ENCODE measurements at regions not wholly inside any gene's neighbourhood (a gene's known extent, or its start where the extent isn't known, plus 50 kb on each side); places are given as distances from the start of the nearest gene placed in this dataset.

DNA sequence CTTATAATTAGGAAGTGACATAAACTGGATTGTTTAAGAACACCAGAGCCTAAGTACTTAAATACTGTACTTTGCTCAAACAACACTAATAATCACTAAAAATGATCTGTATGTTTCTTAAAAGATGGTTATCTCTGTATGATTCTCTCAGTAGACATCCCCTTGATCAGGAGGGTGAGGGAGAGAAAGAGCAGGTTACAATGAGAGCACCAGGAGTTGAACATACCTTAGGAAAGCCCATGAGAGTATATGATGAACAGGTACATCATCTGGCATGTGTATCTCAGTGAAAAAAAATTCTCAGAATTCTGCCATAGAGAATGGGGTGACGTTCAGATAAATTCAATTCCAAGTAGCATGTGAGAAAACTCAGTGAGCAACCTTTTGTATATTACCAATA lies 59.9 kb upstream of the IL2 start:
- no peak overlapping the region for H3K9ac ChIP-seq (ENCODE audit: low read length)
- no peak overlapping the region for H3K27ac ChIP-seq (ENCODE audit: low read depth, low read length)
- ChIA-PET CTCF (no interaction called here), RAD21 (ENCODE audit: low non-redundant PET in 1 of 2, low total read pairs in 2 of 2, uncharacterized antibody in 2 of 2, unreplicated experiment in 2 of 2) (no interaction called here), POLR2A (no interaction called here)
- H3K36me3 ChIP-seq (ENCODE audit: control insufficient read depth in 1 of 2, insufficient read depth in 2 of 2, low read length in 2 of 2): no peaks in the 10 kb centered on the region
- no peak overlapping the region for H3K4me3 ChIP-seq (replicated peaks in 1 of 2; ENCODE audit: low read depth in 1 of 2, low read length in 2 of 2)
- no peaks in the 10 kb centered on the region for H3K9me3 ChIP-seq (ENCODE audit: control insufficient read depth in 1 of 2, insufficient read depth in 1 of 2, low read depth in 1 of 2, low read length in 2 of 2)
- no peaks in the 10 kb centered on the region for H3K27me3 ChIP-seq (ENCODE audit: insufficient read depth, low read length)
- intact Hi-C loops (cut with micrococcal nuclease): no loop called here
- TF ChIP-seq YY1 (IDR thresholded peaks at IDR 0.05; ENCODE audit: extremely low read depth, insufficient replicate concordance, low read depth, low read length): no peak
- no peak for TF ChIP-seq POLR2AphosphoS5 (IDR thresholded peaks at IDR 0.05; ENCODE audit: low read depth, low read length)
- TF ChIP-seq POLR2A (IDR thresholded peaks at IDR 0.05; ENCODE audit: borderline replicate concordance, extremely low read depth, insufficient read depth, insufficient read length): no peak
- no peak for TF ChIP-seq ELF1 (IDR thresholded peaks at IDR 0.05; ENCODE audit: borderline replicate concordance, low read depth)
- no peak for TF ChIP-seq EZH2phosphoT487 (IDR thresholded peaks at IDR 0.05; ENCODE audit: borderline replicate concordance)
- no peaks in the 10 kb centered on the region for H3K4me1 ChIP-seq (ENCODE audit: control insufficient read depth in 1 of 2, insufficient read depth in 2 of 2, low read length in 2 of 2)
- no peak for DNase-seq (ENCODE audit: low read depth, low spot score)
- H4K20me1 ChIP-seq (ENCODE audit: insufficient read depth): no peaks in the 10 kb centered on the region
- H2AFZ ChIP-seq (ENCODE audit: low read depth, low read length, poor library complexity, severe bottlenecking): no peak overlapping the region
- no peaks in the 10 kb centered on the region for H3K79me2 ChIP-seq (ENCODE audit: insufficient read depth, low read length)
- ATAC-seq: no peak
- H3K4me2 ChIP-seq (ENCODE audit: low read length): no peak overlapping the region
- BruUV-seq (replicated peaks): no TSS peak
- no peaks in the 10 kb centered on the region for H3K9me2 ChIP-seq (ENCODE audit: insufficient read depth)

DNA sequence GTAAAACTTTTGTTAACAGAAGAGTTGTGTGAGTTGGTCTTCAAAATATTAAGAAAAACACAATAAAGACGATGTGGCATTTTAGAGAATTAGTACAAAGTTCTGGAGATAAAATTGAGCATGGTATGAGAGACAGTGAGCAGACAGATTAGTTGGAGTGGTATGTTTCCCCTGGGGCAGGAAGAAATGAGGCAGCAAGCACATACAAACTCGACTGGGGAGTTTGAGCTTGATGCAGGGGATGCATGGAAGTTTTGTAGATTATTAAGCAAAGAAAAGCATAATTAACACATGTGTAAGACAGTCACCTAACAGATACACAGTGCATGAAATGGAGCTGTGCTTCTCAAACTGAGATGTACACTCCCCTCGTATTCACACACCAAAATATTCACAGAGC lies 58.1 kb upstream of the IL2 start:
- no peak overlapping the region for H3K9ac ChIP-seq (ENCODE audit: low read length)
- no peaks in the 10 kb centered on the region for H3K9me3 ChIP-seq (ENCODE audit: control insufficient read depth in 1 of 2, insufficient read depth in 1 of 2, low read depth in 1 of 2, low read length in 2 of 2)
- H3K36me3 ChIP-seq (ENCODE audit: control insufficient read depth in 1 of 2, insufficient read depth in 2 of 2, low read length in 2 of 2): no peaks in the 10 kb centered on the region
- H3K79me2 ChIP-seq (ENCODE audit: insufficient read depth, low read length): no peaks in the 10 kb centered on the region
- H3K27ac ChIP-seq (ENCODE audit: low read depth, low read length): no peak overlapping the region
- intact Hi-C loops (cut with micrococcal nuclease): no loop called here
- no peak overlapping the region for H3K4me3 ChIP-seq (replicated peaks in 1 of 2; ENCODE audit: low read depth in 1 of 2, low read length in 2 of 2)
- DNase-seq (ENCODE audit: low read depth, low spot score) (no peak), ATAC-seq (no peak)
- no TSS peak for BruUV-seq (replicated peaks)
- no peaks in the 10 kb centered on the region for H3K27me3 ChIP-seq (ENCODE audit: insufficient read depth, low read length)
- no peaks in the 10 kb centered on the region for H4K20me1 ChIP-seq (ENCODE audit: insufficient read depth)
- H3K4me1 ChIP-seq (ENCODE audit: control insufficient read depth in 1 of 2, insufficient read depth in 2 of 2, low read length in 2 of 2): no peaks in the 10 kb centered on the region
- ChIA-PET CTCF (no interaction called here), RAD21 (ENCODE audit: low non-redundant PET in 1 of 2, low total read pairs in 2 of 2, uncharacterized antibody in 2 of 2, unreplicated experiment in 2 of 2) (no interaction called here), POLR2A (no interaction called here)
- no peaks in the 10 kb centered on the region for H3K9me2 ChIP-seq (ENCODE audit: insufficient read depth)
- no peak for TF ChIP-seq ZFX (IDR thresholded peaks at IDR 0.05)
- TF ChIP-seq, protein P1, sequence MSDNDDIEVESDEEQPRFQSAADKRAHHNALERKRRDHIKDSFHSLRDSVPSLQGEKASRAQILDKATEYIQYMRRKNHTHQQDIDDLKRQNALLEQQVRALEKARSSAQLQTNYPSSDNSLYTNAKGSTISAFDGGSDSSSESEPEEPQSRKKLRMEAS (IDR thresholded peaks at IDR 0.05): no peak
- no peak for TF ChIP-seq EZH2 (IDR thresholded peaks at IDR 0.05)
- no peak for TF ChIP-seq EZH2phosphoT487 (IDR thresholded peaks at IDR 0.05; ENCODE audit: borderline replicate concordance)
- TF ChIP-seq FOSL1 (IDR thresholded peaks at IDR 0.05; ENCODE audit: low read depth): no peak
- no peak for TF ChIP-seq TCF7L2 (IDR thresholded peaks at IDR 0.05; ENCODE audit: borderline replicate concordance, extremely low read depth, insufficient read depth, insufficient read length)
- H2AFZ ChIP-seq (ENCODE audit: low read depth, low read length, poor library complexity, severe bottlenecking): no peak overlapping the region
- no peak overlapping the region for H3K4me2 ChIP-seq (ENCODE audit: low read length)
